Calu3 (cell line): ENCODE measurements at regions not wholly inside any gene's neighbourhood (a gene's known extent, or its start where the extent isn't known, plus 50 kb on each side); places are given as distances from the start of the nearest gene placed in this dataset.
A peak's percentile ranks its signal among the peaks of the same experiment; 100 is the strongest.

Experiments
- BruUV-seq: library from RNA; stranded (reverse); fragments of 400-500 nt; replicated peaks from 2 replicates; lab custom pipeline; 2021; lab: Mats Ljungman, UMichigan
- CTCF ChIA-PET: fragments of 300-600 bp; sonication (Branson Sonifier 250); formaldehyde crosslinking; loops from one replicate; lab custom pipeline; 2022; ENCODE audit warnings: antibody characterized with exemption; lab: Charles Lee
- DNase-seq: peaks from one replicate; pipeline ENCODE4 v3.0.0; 2022
- H3K27ac Mint-ChIP-seq: one replicate; pipeline ENCODE4 v1.8.0; 2022; ENCODE audit warnings: mixed read lengths; ENCODE audit not compliant: unreplicated experiment
- H3K27me3 Mint-ChIP-seq: one replicate; pipeline ENCODE4 v1.8.0; 2022; ENCODE audit warnings: mixed read lengths; ENCODE audit not compliant: unreplicated experiment
- H3K36me3 Mint-ChIP-seq: one replicate; pipeline ENCODE4 v1.8.0; 2022; ENCODE audit warnings: mild to moderate bottlenecking, moderate library complexity, mixed read lengths; ENCODE audit not compliant: insufficient read depth, unreplicated experiment
- H3K4me1 Mint-ChIP-seq: one replicate; pipeline ENCODE4 v1.8.0; 2022; ENCODE audit warnings: mild to moderate bottlenecking, low read depth, mixed read lengths; ENCODE audit not compliant: unreplicated experiment
- H3K4me3 Mint-ChIP-seq: one replicate; pipeline ENCODE4 v1.8.0; 2022; ENCODE audit warnings: mild to moderate bottlenecking, low read depth, moderate library complexity, mixed read lengths; ENCODE audit not compliant: unreplicated experiment
- H3K9me3 Mint-ChIP-seq: one replicate; pipeline ENCODE4 v1.8.0; 2022; ENCODE audit warnings: low read depth, mixed read lengths; ENCODE audit not compliant: unreplicated experiment
- CTCF ChIP-seq: fragments of 200-600 bp; IDR thresholded peaks from one replicate; pipeline ENCODE4 v1.8.0; 2022; ENCODE audit warnings: antibody characterized with exemption; ENCODE audit not compliant: unreplicated experiment
- intact Hi-C: fragments of 100-400 bp; cut with micrococcal nuclease; formaldehyde crosslinking; loops from one replicate; pipeline ENCODE4 v1.10.0; 2022; ENCODE audit not compliant: unreplicated experiment

GRCh38 chr7:84533182-84533581, 338.6 kb upstream of the SEMA3A start:
- TF ChIP-seq CTCF: no peak
- no TSS peak for BruUV-seq
- intact Hi-C loops: no loop called here
- H3K9me3 Mint-ChIP-seq: no peaks in the 10 kb centered on the region
- CTCF ChIA-PET: no interaction called here
- H3K4me3 Mint-ChIP-seq: no peak overlapping the region
- H3K27ac Mint-ChIP-seq: no peak overlapping the region
- H3K4me1 Mint-ChIP-seq: peaks cover 45% of the 10 kb centered on the region
- H3K36me3 Mint-ChIP-seq: peaks cover 5% of the 10 kb centered on the region
- no peaks in the 10 kb centered on the region for H3K27me3 Mint-ChIP-seq
- DNase-seq: no peak

GRCh38 chr7:84532196-84532595, 337.6 kb upstream of the SEMA3A start:
- H3K4me1 Mint-ChIP-seq: peaks cover 45% of the 10 kb centered on the region

DNA sequence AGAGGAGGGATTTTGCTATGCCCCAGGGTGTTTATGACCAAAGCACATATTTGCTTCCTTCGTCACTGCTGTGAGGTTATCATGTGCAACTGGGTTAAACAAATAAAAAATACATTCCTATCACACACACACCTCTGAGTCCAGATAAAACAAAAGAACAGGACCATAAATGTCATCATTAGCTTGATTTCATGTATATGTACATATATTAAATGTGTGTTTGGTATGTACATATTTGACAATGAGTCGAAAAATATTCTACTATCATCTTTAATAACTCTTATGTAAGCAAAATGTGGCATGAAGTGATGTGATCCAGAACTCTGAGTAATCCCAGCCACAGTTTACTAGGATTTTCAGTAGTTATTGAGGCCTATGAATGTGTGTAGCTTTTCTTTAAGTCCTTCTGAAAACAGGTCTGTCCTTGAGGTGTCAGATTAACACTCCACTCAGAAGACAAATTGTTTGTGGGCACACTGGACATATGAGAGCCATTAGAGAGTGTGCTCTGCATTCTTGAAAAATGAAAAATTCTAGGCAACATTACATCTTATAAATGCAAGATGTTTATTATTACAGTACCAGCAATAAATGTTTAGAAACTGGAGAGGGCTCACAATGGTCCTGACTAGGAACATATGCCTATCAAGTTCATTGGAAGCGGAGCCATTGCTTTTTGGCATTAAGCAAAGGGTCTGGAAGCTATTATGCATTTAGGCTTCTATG, 335.1 kb upstream of the SEMA3A start:
- Mint-ChIP-seq H3K36me3 (peaks cover 5% of the 10 kb centered on the region), H3K4me3 (no peak overlapping the region), H3K27ac (peak overlapping the region; percentile 78), H3K4me1 (peaks cover 28% of the 10 kb centered on the region), H3K9me3 (no peaks in the 10 kb centered on the region), H3K27me3 (no peaks in the 10 kb centered on the region)
- BruUV-seq: no TSS peak
- intact Hi-C loops: no loop called here
- no peak for TF ChIP-seq CTCF
- CTCF ChIA-PET: no interaction called here
- DNase-seq: peak; percentile 35

More at GRCh38 chr7:84532196-84532595, 337.6 kb upstream of the SEMA3A start:
- TF ChIP-seq CTCF: no peak
- CTCF ChIA-PET: no interaction called here
- no peak overlapping the region for H3K4me3 Mint-ChIP-seq
- no TSS peak for BruUV-seq
- H3K27ac Mint-ChIP-seq: no peak overlapping the region
- peaks cover 5% of the 10 kb centered on the region for H3K36me3 Mint-ChIP-seq
- intact Hi-C loops: no loop called here
- no peaks in the 10 kb centered on the region for H3K27me3 Mint-ChIP-seq
- no peak for DNase-seq
- no peaks in the 10 kb centered on the region for H3K9me3 Mint-ChIP-seq

DNA sequence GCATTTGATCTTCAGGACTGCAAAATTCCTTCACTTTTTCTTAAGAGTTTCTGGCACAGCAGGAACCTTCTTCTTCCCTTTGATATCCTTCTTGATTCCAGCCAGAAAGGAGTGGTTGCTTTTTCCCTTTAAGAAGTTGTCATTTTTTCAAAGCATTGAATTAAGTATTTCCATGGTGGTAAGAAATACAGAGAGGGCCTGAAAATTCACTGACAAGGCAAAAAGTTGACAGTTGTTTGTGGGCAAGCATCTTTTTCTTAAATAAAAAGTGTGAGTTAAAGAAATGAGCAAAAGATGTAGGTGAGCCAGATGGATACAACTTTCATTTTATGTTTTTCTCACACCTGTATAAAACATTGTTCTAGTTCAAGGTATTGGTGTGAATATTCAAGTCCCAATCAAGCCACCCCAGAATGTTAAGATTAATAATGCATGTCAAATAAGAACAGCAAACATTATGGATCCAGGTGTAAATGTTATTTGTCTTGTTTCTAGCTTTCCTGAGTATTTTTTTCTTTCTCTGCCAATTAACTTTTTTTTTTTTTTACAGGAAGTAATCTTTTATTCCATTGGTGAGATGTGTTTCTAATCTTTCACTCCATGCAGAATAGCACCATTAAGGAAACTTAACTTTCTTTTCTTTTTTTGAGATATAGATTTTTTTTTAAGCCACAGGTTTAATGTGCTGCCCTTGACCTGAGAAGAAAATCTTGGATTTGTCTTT, 334.3 kb upstream of the SEMA3A start:
- BruUV-seq: no TSS peak
- intact Hi-C loops: no loop called here
- CTCF ChIA-PET: interaction anchor here (0.6 kb wide), 1 partner anchor 498 kb away, joined by 4 read pairs; no protein-coding TSS in a partner anchor

More for the DNA sequence above, 334.3 kb upstream of the SEMA3A start:
- peaks cover 28% of the 10 kb centered on the region for H3K4me1 Mint-ChIP-seq
- H3K27me3 Mint-ChIP-seq: no peaks in the 10 kb centered on the region
- H3K9me3 Mint-ChIP-seq: no peaks in the 10 kb centered on the region
- peak overlapping the region; percentile 78 for H3K27ac Mint-ChIP-seq
- H3K36me3 Mint-ChIP-seq: peaks cover 5% of the 10 kb centered on the region
- no peak overlapping the region for H3K4me3 Mint-ChIP-seq
- no peak for TF ChIP-seq CTCF
- no peak for DNase-seq
